ENCODE measurements at regions not wholly inside any gene's neighbourhood (a gene's known extent, or its start where the extent isn't known, plus 50 kb on each side); places are given as distances from the start of the nearest gene placed in this dataset.

DNA sequence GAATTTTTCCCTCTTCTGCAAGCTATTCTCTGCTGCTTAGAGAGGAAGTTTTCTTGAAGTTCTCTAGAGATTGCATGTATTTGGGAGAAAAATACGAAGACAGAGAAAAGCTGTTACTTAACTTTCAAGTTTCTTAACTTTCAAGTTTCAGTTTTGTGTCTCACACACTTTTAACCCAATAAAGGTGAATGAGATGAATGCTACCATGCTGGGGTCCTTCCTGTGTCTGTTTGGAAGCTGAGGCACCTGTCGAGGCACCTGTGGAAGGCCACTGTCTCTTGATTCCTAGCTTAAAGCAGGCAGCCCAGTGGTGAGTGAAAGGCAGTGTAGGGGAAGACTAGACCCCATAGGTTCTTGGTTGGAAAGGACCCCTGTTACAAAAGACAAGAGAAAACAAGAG lies 372.8 kb upstream of the JARID2 start:
- TF ChIP-seq, protein P1, sequence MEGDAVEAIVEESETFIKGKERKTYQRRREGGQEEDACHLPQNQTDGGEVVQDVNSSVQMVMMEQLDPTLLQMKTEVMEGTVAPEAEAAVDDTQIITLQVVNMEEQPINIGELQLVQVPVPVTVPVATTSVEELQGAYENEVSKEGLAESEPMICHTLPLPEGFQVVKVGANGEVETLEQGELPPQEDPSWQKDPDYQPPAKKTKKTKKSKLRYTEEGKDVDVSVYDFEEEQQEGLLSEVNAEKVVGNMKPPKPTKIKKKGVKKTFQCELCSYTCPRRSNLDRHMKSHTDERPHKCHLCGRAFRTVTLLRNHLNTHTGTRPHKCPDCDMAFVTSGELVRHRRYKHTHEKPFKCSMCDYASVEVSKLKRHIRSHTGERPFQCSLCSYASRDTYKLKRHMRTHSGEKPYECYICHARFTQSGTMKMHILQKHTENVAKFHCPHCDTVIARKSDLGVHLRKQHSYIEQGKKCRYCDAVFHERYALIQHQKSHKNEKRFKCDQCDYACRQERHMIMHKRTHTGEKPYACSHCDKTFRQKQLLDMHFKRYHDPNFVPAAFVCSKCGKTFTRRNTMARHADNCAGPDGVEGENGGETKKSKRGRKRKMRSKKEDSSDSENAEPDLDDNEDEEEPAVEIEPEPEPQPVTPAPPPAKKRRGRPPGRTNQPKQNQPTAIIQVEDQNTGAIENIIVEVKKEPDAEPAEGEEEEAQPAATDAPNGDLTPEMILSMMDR (conservative IDR thresholded peaks at IDR 0.05; ENCODE audit: low read length) = no peak
- TF ChIP-seq EZH2phosphoT487 (IDR thresholded peaks at IDR 0.05; ENCODE audit: borderline replicate concordance, low read depth, low read length) = no peak
